GM04503 (cell line): ENCODE measurements at regions not wholly inside any gene's neighbourhood (a gene's known extent, or its start where the extent isn't known, plus 50 kb on each side); places are given as distances from the start of the nearest gene placed in this dataset.

Experiments
- DNase-seq: peaks from one replicate; pipeline ENCODE4 v3.0.0-alpha.2; 2012; ENCODE audit warnings: low read depth

GRCh38 chr12:78792052-78792698 lies 72.4 kb upstream of the SYT1 start:
- no peak for DNase-seq

- DNase-seq: peak; percentile 16
These were observed 71.1 kb upstream of the SYT1 start for GRCh38 chr12:78793491-78793890.

DNA sequence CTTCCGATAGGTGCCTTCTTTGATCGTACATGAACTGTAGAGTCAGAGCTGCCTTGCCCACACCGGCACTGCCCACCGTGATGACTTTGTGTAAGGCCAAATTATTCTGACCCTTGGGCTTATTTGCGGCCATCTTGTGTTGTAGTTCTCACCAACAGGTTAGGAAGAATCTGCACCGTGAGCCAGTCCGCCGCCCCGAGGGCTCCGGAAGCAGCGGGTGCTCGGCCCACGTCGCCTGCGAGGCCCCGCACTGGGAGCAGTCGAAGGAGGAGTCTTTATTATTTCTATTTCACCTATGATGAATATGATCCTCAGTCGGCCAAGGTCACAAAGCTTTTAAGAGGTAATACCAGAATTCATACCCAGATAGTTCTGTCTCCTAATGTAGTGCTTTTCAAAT lies 70.6 kb upstream of the SYT1 start:
- DNase-seq: no peak

GRCh38 chr12:78795934-78796445 lies 68.6 kb upstream of the SYT1 start:
- DNase-seq: no peak

GRCh38 chr12:78797196-78797931 lies 67.2 kb upstream of the SYT1 start:
- DNase-seq: peak; percentile 21

GRCh38 chr12:78799649-78800048 lies 64.9 kb upstream of the SYT1 start:
- no peak for DNase-seq

GRCh38 chr12:78802593-78802992 lies 62.0 kb upstream of the SYT1 start:
- no peak for DNase-seq

DNA sequence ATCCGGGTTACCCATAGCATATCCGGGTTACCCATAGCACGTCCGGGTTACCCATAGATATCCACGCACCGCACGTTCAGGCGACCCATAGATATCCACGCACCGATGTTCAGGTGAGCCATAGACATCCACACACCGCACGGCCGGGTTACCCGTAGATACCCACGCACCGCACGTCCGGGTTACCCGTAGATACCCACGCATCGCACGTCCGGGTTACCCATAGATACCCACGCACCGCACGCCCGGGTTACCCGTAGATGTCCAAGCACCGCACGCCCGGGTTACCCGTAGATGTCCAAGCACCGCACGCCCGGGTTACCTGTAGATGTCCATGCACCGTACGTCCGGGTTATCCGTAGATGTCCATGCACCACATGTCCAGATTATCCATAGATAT lies 60.3 kb upstream of the SYT1 start:
- DNase-seq: no peak
